ENCODE measurements at regions not wholly inside any gene's neighbourhood (a gene's known extent, or its start where the extent isn't known, plus 50 kb on each side); places are given as distances from the start of the nearest gene placed in this dataset.

- H3K27me3 ChIP-seq = no peaks in the 10 kb centered on the region
- H3K27ac ChIP-seq = no peak overlapping the region
- H3K9me3 ChIP-seq = no peaks in the 10 kb centered on the region
- no peak overlapping the region for H3K9ac ChIP-seq (ENCODE audit: low read depth in 2 of 2, low read length in 2 of 2)
- no peak for TF ChIP-seq CTCF (IDR thresholded peaks at IDR 0.05)
- no peak overlapping the region for H3K4me3 ChIP-seq
- intact Hi-C loops (cut with DNase I) = no loop called here
- DNase-seq = no peak
- no peaks in the 10 kb centered on the region for H3K4me1 ChIP-seq
- no peaks in the 10 kb centered on the region for H3K36me3 ChIP-seq
These were observed 306.2 kb downstream of the GALC start for GRCh38 chr14:87686746-87687145.

- Histone ChIP-seq H3K9ac (ENCODE audit: low read depth in 2 of 2, low read length in 2 of 2) (no peak overlapping the region), H3K4me3 (no peak overlapping the region), H3K36me3 (no peaks in the 10 kb centered on the region), H3K9me3 (no peaks in the 10 kb centered on the region), H3K27me3 (no peaks in the 10 kb centered on the region), H3K27ac (no peak overlapping the region), H3K4me1 (no peaks in the 10 kb centered on the region)
- intact Hi-C loops (cut with DNase I) = no loop called here
- no peak for TF ChIP-seq CTCF (IDR thresholded peaks at IDR 0.05)
- no peak for DNase-seq
These were observed 313.1 kb downstream of the GALC start for GRCh38 chr14:87679866-87680265.

- H3K27ac ChIP-seq = no peak overlapping the region
- H3K36me3 ChIP-seq = no peaks in the 10 kb centered on the region
- TF ChIP-seq CTCF (IDR thresholded peaks at IDR 0.05) = no peak
- H3K9ac ChIP-seq (ENCODE audit: low read depth in 2 of 2, low read length in 2 of 2) = no peak overlapping the region
- no peak for DNase-seq
- H3K4me3 ChIP-seq = no peak overlapping the region
- intact Hi-C loops (cut with DNase I) = no loop called here
- no peaks in the 10 kb centered on the region for H3K27me3 ChIP-seq
- H3K4me1 ChIP-seq = no peaks in the 10 kb centered on the region
- H3K9me3 ChIP-seq = no peaks in the 10 kb centered on the region
These were observed 314.4 kb downstream of the GALC start for GRCh38 chr14:87678624-87679023.

GRCh38 chr14:87676814-87677437 is 316.1 kb downstream of the GALC start:
- Histone ChIP-seq H3K9ac (ENCODE audit: low read depth in 2 of 2, low read length in 2 of 2) (no peak overlapping the region), H3K9me3 (no peaks in the 10 kb centered on the region), H3K36me3 (no peaks in the 10 kb centered on the region), H3K27me3 (no peaks in the 10 kb centered on the region), H3K27ac (no peak overlapping the region), H3K4me1 (no peaks in the 10 kb centered on the region), H3K4me3 (no peak overlapping the region)
- TF ChIP-seq CTCF (IDR thresholded peaks at IDR 0.05) = no peak
- intact Hi-C loops (cut with DNase I) = no loop called here
- DNase-seq = no peak

- no peak for DNase-seq
- Histone ChIP-seq H3K9me3 (no peaks in the 10 kb centered on the region), H3K9ac (ENCODE audit: low read depth in 2 of 2, low read length in 2 of 2) (no peak overlapping the region)
These were observed 325.3 kb downstream of the GALC start for GRCh38 chr14:87667659-87668058.

More at GRCh38 chr14:87667659-87668058, 325.3 kb downstream of the GALC start:
- Histone ChIP-seq H3K27me3 (no peaks in the 10 kb centered on the region), H3K27ac (no peak overlapping the region), H3K4me1 (no peaks in the 10 kb centered on the region), H3K4me3 (no peak overlapping the region), H3K36me3 (no peaks in the 10 kb centered on the region)
- intact Hi-C loops (cut with DNase I) = no loop called here
- no peak for TF ChIP-seq CTCF (IDR thresholded peaks at IDR 0.05)

All from colonic mucosa (tissue), 4 donors.